ENCODE measurements at regions not wholly inside any gene's neighbourhood (a gene's known extent, or its start where the extent isn't known, plus 50 kb on each side); places are given as distances from the start of the nearest gene placed in this dataset.

DNA sequence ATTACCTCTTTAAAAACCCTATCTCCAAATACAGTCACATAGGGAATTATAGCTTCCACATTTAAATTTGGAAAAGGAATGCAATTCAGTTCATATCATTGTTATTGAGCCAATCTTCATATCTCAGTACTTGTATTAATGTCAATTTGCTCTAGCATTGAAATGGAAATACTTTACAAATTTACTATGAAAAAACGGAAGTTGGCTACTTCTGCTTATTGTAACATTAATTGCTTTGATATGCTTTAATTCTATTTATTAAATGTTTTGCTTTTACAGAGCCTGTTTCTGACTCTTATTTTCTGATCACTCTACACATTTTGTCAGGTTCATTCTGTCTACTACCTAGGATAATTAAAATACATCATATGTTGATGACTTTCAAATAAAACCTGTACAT is 412.6 kb downstream of the KCNJ3 start:
- no CpG with 5 or more reads among the region's 1 CpG for WGBS, 2 donors (ENCODE audit: extremely low coverage in 2 of 2, insufficient read length in 2 of 2, insufficient replicate concordance in 1 of 2)
- DNase-seq (ENCODE audit: low spot score): no peak

DNA sequence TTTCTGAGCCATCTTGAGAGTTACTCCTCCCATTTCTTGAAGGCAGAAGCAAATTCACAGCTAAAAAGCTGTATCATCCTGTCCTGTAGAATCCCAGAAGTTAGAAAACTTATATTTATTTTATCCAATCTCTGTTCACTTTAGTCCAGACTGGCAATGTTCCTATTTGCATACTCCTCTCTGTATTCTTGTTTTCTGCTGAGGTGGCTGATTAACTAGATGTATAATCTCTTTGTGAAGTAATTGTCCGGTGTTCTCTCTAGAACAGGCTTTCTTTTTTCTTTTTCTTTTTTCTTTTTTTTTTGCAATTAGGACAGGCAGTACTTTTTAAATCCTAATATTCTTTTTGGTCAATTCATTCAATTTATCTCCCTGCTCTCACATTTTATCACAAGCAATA is 411.0 kb downstream of the KCNJ3 start:
- no peak overlapping the region for H3K23ac ChIP-seq (ENCODE audit: low read depth, low read length, poor library complexity)
- no peak overlapping the region for H2BK12ac ChIP-seq (ENCODE audit: low read length)
- no peak for DNase-seq (ENCODE audit: low spot score)
- H3K4ac ChIP-seq (ENCODE audit: low read length): no peak overlapping the region
- H3K4me1 ChIP-seq (ENCODE audit: control insufficient read depth in 2 of 2, insufficient read depth in 1 of 2, low read depth in 1 of 2, low read length in 2 of 2): peaks cover 0 to 1% of the 10 kb centered on the region in 2 donors
- H2AK5ac ChIP-seq (ENCODE audit: low read depth, low read length): no peak overlapping the region
- peak overlapping the region; percentile 49 for H2AFZ ChIP-seq (ENCODE audit: low read length)
- H3K36me3 ChIP-seq (replicated peaks in 1 of 2; ENCODE audit: control insufficient read depth in 2 of 2, insufficient read depth in 2 of 2, low read length in 2 of 2): no peaks in the 10 kb centered on the region
- no peak overlapping the region for H3K27ac ChIP-seq (replicated peaks; ENCODE audit: low read length)
- no CpG with 5 or more reads among the region's 1 CpG for WGBS, 2 donors (ENCODE audit: extremely low coverage in 2 of 2, insufficient read length in 2 of 2, insufficient replicate concordance in 1 of 2)
- H2BK120ac ChIP-seq (ENCODE audit: low read depth, low read length): no peak overlapping the region
- no peak overlapping the region for H3K4me3 ChIP-seq (ENCODE audit: low read length in 2 of 2)
- no peak overlapping the region for H3K4me2 ChIP-seq (ENCODE audit: insufficient read depth, low read length, poor library complexity, severe bottlenecking)
- H3K9ac ChIP-seq (ENCODE audit: low read depth, low read length, poor library complexity): no peak overlapping the region
- H3K14ac ChIP-seq (ENCODE audit: low read length): no peak overlapping the region
- no peak overlapping the region for H2BK5ac ChIP-seq (ENCODE audit: low read length)
- no peaks in the 10 kb centered on the region for H3K27me3 ChIP-seq (ENCODE audit: control insufficient read depth in 3 of 3, insufficient read depth in 3 of 3, low read depth in 1 of 3, low read length in 3 of 3)
- H3K18ac ChIP-seq (ENCODE audit: low read length): no peak overlapping the region
- H3K79me1 ChIP-seq (ENCODE audit: low read depth, low read length): no peaks in the 10 kb centered on the region
- no peak overlapping the region for H4K91ac ChIP-seq (ENCODE audit: low read depth, low read length, poor library complexity)
- no peak overlapping the region for H2BK15ac ChIP-seq (ENCODE audit: low read length)
- H3K9me3 ChIP-seq (replicated peaks in 1 of 2; ENCODE audit: control insufficient read depth in 2 of 2, insufficient read depth in 1 of 2, low read depth in 1 of 2, low read length in 2 of 2): no peaks in the 10 kb centered on the region
- H4K8ac ChIP-seq (ENCODE audit: low read depth, low read length): no peak overlapping the region

More for the DNA sequence above, 412.6 kb downstream of the KCNJ3 start:
- Histone ChIP-seq H3K18ac (ENCODE audit: low read length) (no peak overlapping the region), H2BK5ac (ENCODE audit: low read length) (no peak overlapping the region), H4K8ac (ENCODE audit: low read depth, low read length) (no peak overlapping the region), H3K4me3 (ENCODE audit: low read length in 2 of 2) (no peak overlapping the region), H3K27ac (replicated peaks; ENCODE audit: low read length) (no peak overlapping the region), H2BK120ac (ENCODE audit: low read depth, low read length) (no peak overlapping the region), H2BK15ac (ENCODE audit: low read length) (no peak overlapping the region), H2AFZ (ENCODE audit: low read length) (no peak overlapping the region), H3K4me2 (ENCODE audit: insufficient read depth, low read length, poor library complexity, severe bottlenecking) (no peak overlapping the region), H3K36me3 (replicated peaks in 1 of 2; ENCODE audit: control insufficient read depth in 2 of 2, insufficient read depth in 2 of 2, low read length in 2 of 2) (no peaks in the 10 kb centered on the region), H3K4me1 (ENCODE audit: control insufficient read depth in 2 of 2, insufficient read depth in 1 of 2, low read depth in 1 of 2, low read length in 2 of 2) (peaks cover 0 to 1% of the 10 kb centered on the region in 2 donors), H4K91ac (ENCODE audit: low read depth, low read length, poor library complexity) (no peak overlapping the region), H3K9me3 (replicated peaks in 1 of 2; ENCODE audit: control insufficient read depth in 2 of 2, insufficient read depth in 1 of 2, low read depth in 1 of 2, low read length in 2 of 2) (no peaks in the 10 kb centered on the region), H3K27me3 (ENCODE audit: control insufficient read depth in 3 of 3, insufficient read depth in 3 of 3, low read depth in 1 of 3, low read length in 3 of 3) (no peaks in the 10 kb centered on the region), H3K14ac (ENCODE audit: low read length) (no peak overlapping the region), H3K23ac (ENCODE audit: low read depth, low read length, poor library complexity) (no peak overlapping the region), H2BK12ac (ENCODE audit: low read length) (no peak overlapping the region), H3K79me1 (ENCODE audit: low read depth, low read length) (no peaks in the 10 kb centered on the region), H3K9ac (ENCODE audit: low read depth, low read length, poor library complexity) (no peak overlapping the region), H3K4ac (ENCODE audit: low read length) (no peak overlapping the region), H2AK5ac (ENCODE audit: low read depth, low read length) (no peak overlapping the region)

DNA sequence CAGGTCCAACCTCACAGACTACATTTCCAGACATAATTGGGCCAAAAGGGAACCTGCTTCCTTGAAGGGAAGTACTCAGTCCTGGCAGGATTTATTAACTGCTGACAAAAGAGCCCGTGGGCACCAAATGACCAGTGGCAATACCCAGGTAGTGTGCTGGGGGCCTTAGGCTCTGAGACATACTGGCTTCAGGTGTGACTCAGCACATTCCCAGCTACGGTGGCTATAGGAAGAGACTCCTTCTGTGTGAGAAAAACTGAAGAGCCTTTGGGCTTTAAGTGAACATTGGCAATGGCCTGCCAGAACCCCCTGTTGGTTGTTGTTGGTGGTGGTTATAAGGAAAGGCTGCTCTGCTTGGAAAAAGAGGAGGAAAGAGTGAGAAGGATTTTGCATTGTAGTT is 401.8 kb downstream of the KCNJ3 start:
- Histone ChIP-seq H2AFZ (ENCODE audit: low read length) (no peak overlapping the region), H2BK15ac (ENCODE audit: low read length) (no peak overlapping the region), H2BK120ac (ENCODE audit: low read depth, low read length) (no peak overlapping the region), H3K9me3 (replicated peaks in 1 of 2; ENCODE audit: control insufficient read depth in 2 of 2, insufficient read depth in 1 of 2, low read depth in 1 of 2, low read length in 2 of 2) (peaks cover 0 to 1% of the 10 kb centered on the region in 2 donors), H2BK12ac (ENCODE audit: low read length) (no peak overlapping the region), H3K4me1 (ENCODE audit: control insufficient read depth in 2 of 2, insufficient read depth in 1 of 2, low read depth in 1 of 2, low read length in 2 of 2) (no peaks in the 10 kb centered on the region), H3K36me3 (replicated peaks in 1 of 2; ENCODE audit: control insufficient read depth in 2 of 2, insufficient read depth in 2 of 2, low read length in 2 of 2) (no peaks in the 10 kb centered on the region), H3K9ac (ENCODE audit: low read depth, low read length, poor library complexity) (no peak overlapping the region), H2BK5ac (ENCODE audit: low read length) (no peak overlapping the region), H3K23ac (ENCODE audit: low read depth, low read length, poor library complexity) (no peak overlapping the region), H3K4ac (ENCODE audit: low read length) (no peak overlapping the region), H3K27me3 (ENCODE audit: control insufficient read depth in 3 of 3, insufficient read depth in 3 of 3, low read depth in 1 of 3, low read length in 3 of 3) (no peaks in the 10 kb centered on the region), H3K4me2 (ENCODE audit: insufficient read depth, low read length, poor library complexity, severe bottlenecking) (no peak overlapping the region), H3K79me1 (ENCODE audit: low read depth, low read length) (no peaks in the 10 kb centered on the region), H3K14ac (ENCODE audit: low read length) (no peak overlapping the region), H3K18ac (ENCODE audit: low read length) (no peak overlapping the region), H4K8ac (ENCODE audit: low read depth, low read length) (no peak overlapping the region), H2AK5ac (ENCODE audit: low read depth, low read length) (no peak overlapping the region), H3K4me3 (ENCODE audit: low read length in 2 of 2) (no peak overlapping the region), H3K27ac (replicated peaks; ENCODE audit: low read length) (no peak overlapping the region), H4K91ac (ENCODE audit: low read depth, low read length, poor library complexity) (no peak overlapping the region)
- DNase-seq (ENCODE audit: low spot score): no peak
- no CpG with 5 or more reads among the region's 2 CpGs for WGBS, 2 donors (ENCODE audit: extremely low coverage in 2 of 2, insufficient read length in 2 of 2, insufficient replicate concordance in 1 of 2)

GRCh38 chr2:155099784-155100183 is 401.3 kb downstream of the KCNJ3 start:
- Histone ChIP-seq H2BK15ac (ENCODE audit: low read length) (no peak overlapping the region), H3K23ac (ENCODE audit: low read depth, low read length, poor library complexity) (no peak overlapping the region), H3K9ac (ENCODE audit: low read depth, low read length, poor library complexity) (no peak overlapping the region), H3K27me3 (ENCODE audit: control insufficient read depth in 3 of 3, insufficient read depth in 3 of 3, low read depth in 1 of 3, low read length in 3 of 3) (no peaks in the 10 kb centered on the region), H2BK120ac (ENCODE audit: low read depth, low read length) (no peak overlapping the region), H3K36me3 (replicated peaks in 1 of 2; ENCODE audit: control insufficient read depth in 2 of 2, insufficient read depth in 2 of 2, low read length in 2 of 2) (no peaks in the 10 kb centered on the region), H2BK12ac (ENCODE audit: low read length) (no peak overlapping the region), H2AFZ (ENCODE audit: low read length) (no peak overlapping the region), H3K14ac (ENCODE audit: low read length) (no peak overlapping the region), H3K27ac (replicated peaks; ENCODE audit: low read length) (no peak overlapping the region), H4K91ac (ENCODE audit: low read depth, low read length, poor library complexity) (no peak overlapping the region), H3K18ac (ENCODE audit: low read length) (no peak overlapping the region), H2AK5ac (ENCODE audit: low read depth, low read length) (no peak overlapping the region), H3K4ac (ENCODE audit: low read length) (no peak overlapping the region), H4K8ac (ENCODE audit: low read depth, low read length) (no peak overlapping the region), H3K4me3 (ENCODE audit: low read length in 2 of 2) (no peak overlapping the region), H2BK5ac (ENCODE audit: low read length) (no peak overlapping the region), H3K4me1 (ENCODE audit: control insufficient read depth in 2 of 2, insufficient read depth in 1 of 2, low read depth in 1 of 2, low read length in 2 of 2) (no peaks in the 10 kb centered on the region), H3K9me3 (replicated peaks in 1 of 2; ENCODE audit: control insufficient read depth in 2 of 2, insufficient read depth in 1 of 2, low read depth in 1 of 2, low read length in 2 of 2) (peaks cover 0 to 1% of the 10 kb centered on the region in 2 donors), H3K79me1 (ENCODE audit: low read depth, low read length) (no peaks in the 10 kb centered on the region), H3K4me2 (ENCODE audit: insufficient read depth, low read length, poor library complexity, severe bottlenecking) (no peak overlapping the region)
- no peak for DNase-seq (ENCODE audit: low spot score)
- no CpG with 5 or more reads among the region's 1 CpG for WGBS, 2 donors (ENCODE audit: extremely low coverage in 2 of 2, insufficient read length in 2 of 2, insufficient replicate concordance in 1 of 2)

Measured in neuronal stem cell (in vitro differentiated cells).